HUES64 (cell line): ENCODE measurements at regions not wholly inside any gene's neighbourhood (a gene's known extent, or its start where the extent isn't known, plus 50 kb on each side); places are given as distances from the start of the nearest gene placed in this dataset.

ENCODE experiments used
- H3K27ac ChIP-seq: 2 replicates; pipeline ENCODE4 v1.7.0; 2013; ENCODE audit warnings: low read depth, low read length, inconsistent platforms
- H3K27me3 ChIP-seq: 2 replicates; pipeline ENCODE4 v1.6.1; 2013; ENCODE audit warnings: mild to moderate bottlenecking, low read length; ENCODE audit not compliant: insufficient read depth
- H3K36me3 ChIP-seq: 2 replicates; pipeline ENCODE4 v1.6.1; 2013; ENCODE audit warnings: mild to moderate bottlenecking, low read length; ENCODE audit not compliant: insufficient read depth
- H3K4me1 ChIP-seq: 2 replicates; pipeline ENCODE4 v1.6.1; 2013; ENCODE audit warnings: mild to moderate bottlenecking, low read length, moderate library complexity; ENCODE audit not compliant: insufficient read depth
- H3K4me3 ChIP-seq: 2 replicates; pipeline ENCODE4 v1.5.1; 2013; ENCODE audit warnings: mild to moderate bottlenecking, low read length, moderate library complexity
- H3K9ac ChIP-seq: 2 replicates; pipeline ENCODE4 v1.6.1; 2013; ENCODE audit warnings: mild to moderate bottlenecking, low read depth, low read length
- H3K9me3 ChIP-seq: 2 replicates; pipeline ENCODE4 v1.6.1; 2013; ENCODE audit warnings: low read depth, low read length; ENCODE audit not compliant: insufficient read depth
- WGBS: fragments of 150-250, 120-280 bp; methylation state at CpG from one replicate; pipeline ENCODE4 v1.1.7; 2013; ENCODE audit warnings: missing lambda C conversion rate; 5-methylcytosine and 5-hydroxymethylcytosine counted together

DNA sequence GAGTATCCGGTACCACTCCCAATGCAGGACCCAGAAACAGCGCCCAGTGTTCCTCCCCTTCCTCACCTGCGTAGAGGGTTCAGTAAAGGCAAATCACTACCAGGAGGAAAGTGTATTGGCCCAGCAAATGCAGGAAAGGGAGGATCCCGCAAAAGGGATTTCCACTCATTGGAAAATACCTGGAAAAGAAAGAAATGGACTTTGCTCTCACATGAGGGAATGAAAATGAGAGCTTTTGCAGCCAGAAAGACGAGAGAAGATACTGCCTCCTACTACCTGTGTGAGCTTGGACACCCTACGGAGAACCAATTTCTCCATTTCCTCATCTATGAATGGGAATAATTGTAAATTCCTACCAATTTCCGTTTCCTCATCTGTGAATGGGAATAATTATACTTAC is 184.1 kb upstream of the PPARGC1A start:
- H3K4me3 ChIP-seq, result no peak overlapping the region
- 94% methylated on average over 6 of the region's 7 CpGs for WGBS
- H3K4me1 ChIP-seq, result no peaks in the 10 kb centered on the region
- no peaks in the 10 kb centered on the region for H3K27me3 ChIP-seq
- H3K27ac ChIP-seq, result no peak overlapping the region
- no peaks in the 10 kb centered on the region for H3K9me3 ChIP-seq
- no peaks in the 10 kb centered on the region for H3K36me3 ChIP-seq
- no peak overlapping the region for H3K9ac ChIP-seq

DNA sequence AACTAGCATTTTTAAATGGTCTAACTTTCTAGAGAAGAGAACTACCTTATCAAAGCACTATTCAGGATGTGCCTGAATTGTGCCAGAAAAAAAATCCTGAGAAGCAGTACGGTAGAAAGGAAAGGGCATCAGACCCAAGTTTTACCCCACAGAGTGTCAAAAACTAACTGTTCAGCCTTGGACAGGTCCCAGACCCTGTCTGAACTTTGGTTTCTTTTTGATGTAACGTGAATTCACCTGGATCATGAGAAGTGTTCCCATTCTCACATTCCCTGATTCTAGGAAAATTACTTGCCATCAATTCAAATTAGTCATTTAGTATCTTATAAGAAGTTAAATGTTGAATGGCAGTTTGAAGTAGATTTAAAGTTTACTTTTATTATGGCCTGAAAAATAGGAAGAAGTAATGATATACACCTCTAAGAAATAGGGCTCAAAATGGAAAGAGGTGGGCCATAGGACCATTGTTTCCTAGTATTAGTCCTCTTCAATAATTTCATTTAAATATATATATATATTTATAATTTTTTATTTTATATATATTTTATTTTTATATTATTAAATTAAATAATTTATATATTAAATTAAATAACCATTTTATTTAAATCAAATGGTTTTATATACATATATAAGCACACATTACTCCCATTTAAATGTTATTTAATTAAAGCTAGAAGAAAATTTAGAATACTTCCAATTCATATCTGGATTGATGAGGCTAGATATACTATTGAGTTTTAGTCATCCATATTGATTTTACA is 181.9 kb upstream of the PPARGC1A start:
- Histone ChIP-seq H3K9ac (no peak overlapping the region), H3K4me1 (no peaks in the 10 kb centered on the region), H3K36me3 (no peaks in the 10 kb centered on the region), H3K27ac (no peak overlapping the region), H3K27me3 (no peaks in the 10 kb centered on the region), H3K9me3 (no peaks in the 10 kb centered on the region), H3K4me3 (no peak overlapping the region)
- WGBS, result 95% methylated on average over 2 of the region's 2 CpGs

DNA sequence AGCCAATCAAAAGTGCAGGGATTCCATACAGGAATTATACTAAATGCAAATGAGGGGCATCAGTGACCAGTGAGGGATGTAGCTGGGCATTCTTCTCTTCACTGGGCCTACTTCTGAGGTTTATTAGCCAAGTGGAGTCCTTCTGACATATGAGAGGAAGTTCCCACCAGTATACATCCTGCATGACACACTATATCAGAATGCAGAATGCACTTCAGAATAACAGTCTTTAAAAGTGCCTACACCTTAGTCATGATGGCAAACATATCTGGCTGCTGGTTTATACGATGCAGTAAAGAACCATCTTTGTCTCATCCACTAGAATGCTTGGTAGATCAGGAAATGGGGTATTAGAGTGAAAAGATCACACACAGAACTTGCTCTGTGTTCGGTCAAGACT is 180.3 kb upstream of the PPARGC1A start:
- Histone ChIP-seq H3K27ac (no peak overlapping the region), H3K36me3 (no peaks in the 10 kb centered on the region), H3K4me1 (no peaks in the 10 kb centered on the region), H3K9ac (no peak overlapping the region), H3K4me3 (no peak overlapping the region), H3K9me3 (no peaks in the 10 kb centered on the region), H3K27me3 (no peaks in the 10 kb centered on the region)
- WGBS, result 90% methylated on average over 2 of the region's 2 CpGs

DNA sequence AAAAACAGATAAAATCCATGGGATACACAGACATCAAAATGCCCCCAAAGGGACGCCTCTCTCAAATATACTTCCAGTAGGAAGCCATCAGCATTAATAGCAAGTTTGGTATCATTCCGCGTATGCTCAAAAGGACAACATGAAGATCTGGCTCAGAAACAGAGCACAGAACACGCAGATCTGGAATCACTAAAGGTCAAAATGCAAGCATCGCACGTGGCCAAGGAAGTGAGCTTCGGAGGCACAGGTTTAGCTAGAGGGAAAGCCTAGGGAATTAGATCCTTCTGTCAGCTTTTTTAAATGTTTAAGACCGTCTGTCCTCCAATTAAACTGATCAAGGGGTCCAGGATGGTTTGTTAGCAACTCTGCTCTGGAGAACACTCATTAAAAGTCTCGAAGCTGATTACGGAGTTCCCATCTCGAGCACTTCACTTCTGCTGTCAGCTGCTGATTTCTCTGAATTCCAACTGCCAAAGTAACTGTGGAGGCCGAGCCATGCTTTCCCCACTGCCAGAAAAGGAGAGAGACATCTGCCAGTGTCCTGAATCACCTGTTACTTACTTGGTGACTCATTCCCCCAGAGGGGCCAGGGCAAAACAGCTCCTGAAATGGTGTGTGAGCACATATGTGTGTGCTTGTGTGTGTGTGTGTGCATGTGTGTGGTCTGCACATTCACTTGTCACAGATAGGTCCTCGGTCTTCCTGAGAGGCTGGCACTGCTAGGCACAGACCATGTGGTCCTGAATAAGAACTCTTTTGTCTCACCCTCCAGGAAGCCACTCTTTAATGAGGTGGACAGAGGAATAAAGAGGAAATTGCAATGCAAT is 177.7 kb upstream of the PPARGC1A start:
- H3K27me3 ChIP-seq, result no peaks in the 10 kb centered on the region
- 90% methylated on average over 13 of the region's 13 CpGs for WGBS
- no peak overlapping the region for H3K9ac ChIP-seq
- H3K27ac ChIP-seq, result no peak overlapping the region
- no peaks in the 10 kb centered on the region for H3K36me3 ChIP-seq
- no peaks in the 10 kb centered on the region for H3K9me3 ChIP-seq
- H3K4me1 ChIP-seq, result no peaks in the 10 kb centered on the region
- no peak overlapping the region for H3K4me3 ChIP-seq

DNA sequence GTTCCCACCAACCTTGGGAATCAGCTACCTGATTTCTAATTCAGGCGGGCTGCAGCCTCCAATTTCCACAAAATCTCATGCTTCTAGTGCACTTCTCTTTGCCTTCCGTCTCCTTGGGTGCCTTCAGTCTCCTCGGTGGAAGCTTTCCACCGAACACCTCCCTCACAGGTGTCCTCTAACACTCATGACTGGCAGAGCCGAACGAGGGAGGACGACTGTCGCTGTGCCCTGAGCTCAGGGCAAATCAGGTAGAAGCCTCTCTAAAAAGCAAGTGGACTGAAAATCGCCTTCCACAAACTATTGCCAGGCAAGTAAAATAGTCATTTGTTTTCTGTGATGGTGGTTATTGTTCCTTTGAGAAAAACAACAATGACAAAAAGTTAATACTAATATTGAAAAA is 176.1 kb upstream of the PPARGC1A start:
- Histone ChIP-seq H3K27me3 (no peaks in the 10 kb centered on the region), H3K9ac (no peak overlapping the region), H3K4me1 (no peaks in the 10 kb centered on the region), H3K36me3 (no peaks in the 10 kb centered on the region), H3K4me3 (no peak overlapping the region), H3K9me3 (no peaks in the 10 kb centered on the region), H3K27ac (no peak overlapping the region)
- 86% methylated on average over 9 of the region's 9 CpGs for WGBS

DNA sequence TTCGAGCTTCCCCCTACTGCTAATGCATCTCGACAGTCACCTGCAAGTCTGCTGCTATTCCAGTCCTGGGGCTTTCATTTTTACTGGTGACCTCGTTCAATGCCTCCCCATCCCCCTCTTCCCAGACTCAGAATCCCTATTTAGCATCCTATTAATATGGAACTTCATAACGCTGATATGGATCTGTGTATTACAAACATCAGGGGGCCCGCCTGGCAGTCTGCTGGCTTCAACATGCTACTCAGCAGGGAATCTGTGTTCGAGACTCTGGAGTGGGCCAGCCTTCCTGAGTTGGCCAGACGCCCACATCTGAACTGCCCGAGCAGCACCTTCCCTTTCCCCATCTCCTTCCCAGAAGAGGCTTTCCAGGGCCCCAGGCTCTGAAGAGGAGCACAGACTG is 173.9 kb upstream of the PPARGC1A start:
- 92% methylated on average over 8 of the region's 8 CpGs for WGBS
- no peaks in the 10 kb centered on the region for H3K4me1 ChIP-seq
- no peaks in the 10 kb centered on the region for H3K9me3 ChIP-seq
- no peaks in the 10 kb centered on the region for H3K27me3 ChIP-seq
- H3K27ac ChIP-seq, result no peak overlapping the region
- no peak overlapping the region for H3K4me3 ChIP-seq
- H3K36me3 ChIP-seq, result no peaks in the 10 kb centered on the region
- H3K9ac ChIP-seq, result no peak overlapping the region

DNA sequence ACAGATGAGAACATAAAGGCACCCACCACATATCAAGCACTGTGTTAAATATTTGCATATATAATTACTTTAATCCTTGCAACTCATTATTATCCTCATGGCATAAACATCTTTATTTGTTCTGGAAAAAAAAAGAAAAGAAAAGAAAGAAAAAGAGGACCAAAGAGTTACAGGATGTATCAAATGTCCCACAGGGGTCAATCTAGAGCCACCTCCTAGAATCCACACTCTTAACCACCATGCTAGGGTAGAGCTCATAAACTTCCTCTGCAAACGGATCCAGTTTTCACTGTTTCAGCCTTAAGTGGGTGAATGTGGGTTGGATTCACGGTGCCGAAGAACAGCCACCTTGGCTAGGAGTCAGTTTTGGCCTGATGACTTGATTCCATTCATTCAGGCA is 171.1 kb upstream of the PPARGC1A start:
- Histone ChIP-seq H3K27ac (no peak overlapping the region), H3K9ac (no peak overlapping the region), H3K36me3 (no peaks in the 10 kb centered on the region), H3K9me3 (no peaks in the 10 kb centered on the region), H3K27me3 (no peaks in the 10 kb centered on the region), H3K4me3 (no peak overlapping the region), H3K4me1 (no peaks in the 10 kb centered on the region)
- WGBS, result 78% methylated on average over 3 of the region's 3 CpGs

DNA sequence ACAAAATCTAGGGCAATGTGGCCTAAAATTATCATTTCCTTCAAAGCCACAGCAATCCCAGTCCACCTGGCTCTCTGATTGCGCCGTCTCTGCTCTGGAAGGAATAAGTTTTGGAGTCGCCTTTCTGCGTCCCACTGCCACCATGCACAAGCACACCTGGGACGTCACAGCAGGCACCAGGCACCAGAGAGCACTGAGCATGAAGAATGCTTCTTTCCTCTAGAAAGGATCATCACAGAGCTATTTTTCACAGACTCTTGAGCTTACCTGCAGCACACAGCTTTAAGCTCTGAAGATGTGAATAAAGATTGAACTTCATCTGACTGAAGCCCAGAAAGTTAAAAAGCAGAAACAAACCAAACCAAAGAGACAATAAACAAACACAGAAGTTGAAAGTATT is 170.0 kb upstream of the PPARGC1A start:
- Histone ChIP-seq H3K9me3 (no peaks in the 10 kb centered on the region), H3K9ac (no peak overlapping the region)

DNA sequence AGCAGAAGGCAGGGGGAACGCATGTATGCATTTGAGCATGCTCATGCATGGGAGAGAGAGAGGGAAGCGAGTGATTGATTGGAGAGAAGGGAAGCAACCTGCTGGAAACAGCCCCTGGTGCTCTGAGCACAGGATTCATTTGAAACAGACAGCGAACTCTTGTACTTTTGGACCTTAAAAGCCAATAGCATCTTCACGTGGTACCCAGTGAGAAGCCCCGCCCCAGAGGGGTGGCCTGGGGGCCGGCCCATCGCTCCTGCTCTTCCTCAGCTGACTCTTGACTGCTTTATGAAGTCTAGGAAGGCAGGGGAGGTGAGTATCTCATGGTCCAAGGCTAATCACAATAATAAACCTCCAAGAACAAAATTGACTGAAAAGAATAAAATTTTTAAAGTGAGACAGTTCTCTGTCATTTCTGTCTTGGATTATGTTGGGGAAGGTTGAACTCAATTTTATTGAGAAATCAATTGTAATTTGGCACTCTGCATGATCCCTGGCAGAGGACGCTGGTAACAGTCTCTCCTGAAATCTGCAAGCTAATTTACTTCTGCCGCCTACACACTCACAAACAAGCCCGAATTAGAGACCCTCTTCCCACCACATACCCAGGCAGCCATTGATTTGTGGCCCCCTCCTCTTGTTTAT is 168.2 kb upstream of the PPARGC1A start:
- no peak overlapping the region for H3K4me3 ChIP-seq
- no peaks in the 10 kb centered on the region for H3K9me3 ChIP-seq
- no peak overlapping the region for H3K9ac ChIP-seq
- no peaks in the 10 kb centered on the region for H3K4me1 ChIP-seq
- H3K27ac ChIP-seq, result no peak overlapping the region
- H3K27me3 ChIP-seq, result no peaks in the 10 kb centered on the region
- H3K36me3 ChIP-seq, result no peaks in the 10 kb centered on the region
- 87% methylated on average over 10 of the region's 10 CpGs for WGBS

More for the DNA sequence above, 170.0 kb upstream of the PPARGC1A start:
- no peaks in the 10 kb centered on the region for H3K27me3 ChIP-seq
- no peaks in the 10 kb centered on the region for H3K4me1 ChIP-seq
- 94% methylated on average over 5 of the region's 5 CpGs for WGBS
- no peak overlapping the region for H3K27ac ChIP-seq
- H3K36me3 ChIP-seq, result no peaks in the 10 kb centered on the region
- H3K4me3 ChIP-seq, result no peak overlapping the region

DNA sequence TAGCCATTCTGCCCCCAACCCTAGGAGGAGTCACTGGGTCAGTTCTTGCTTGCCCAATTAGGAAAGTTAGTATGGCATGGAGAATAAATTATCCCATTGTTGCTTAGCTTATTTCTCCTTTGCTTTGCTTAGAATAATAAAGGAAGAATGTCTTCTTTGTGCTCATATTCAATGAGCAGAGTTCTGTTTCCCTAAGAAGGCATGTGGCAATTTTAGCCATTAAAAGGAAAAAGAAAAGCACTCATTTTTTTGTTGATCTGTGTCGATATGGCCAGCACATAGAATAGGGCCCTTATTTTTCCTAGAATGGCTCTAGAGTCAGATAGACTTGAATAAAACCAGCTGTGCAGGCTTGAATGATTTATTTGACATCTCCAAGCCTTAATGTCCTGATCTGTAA is 166.4 kb upstream of the PPARGC1A start:
- no peak overlapping the region for H3K27ac ChIP-seq

DNA sequence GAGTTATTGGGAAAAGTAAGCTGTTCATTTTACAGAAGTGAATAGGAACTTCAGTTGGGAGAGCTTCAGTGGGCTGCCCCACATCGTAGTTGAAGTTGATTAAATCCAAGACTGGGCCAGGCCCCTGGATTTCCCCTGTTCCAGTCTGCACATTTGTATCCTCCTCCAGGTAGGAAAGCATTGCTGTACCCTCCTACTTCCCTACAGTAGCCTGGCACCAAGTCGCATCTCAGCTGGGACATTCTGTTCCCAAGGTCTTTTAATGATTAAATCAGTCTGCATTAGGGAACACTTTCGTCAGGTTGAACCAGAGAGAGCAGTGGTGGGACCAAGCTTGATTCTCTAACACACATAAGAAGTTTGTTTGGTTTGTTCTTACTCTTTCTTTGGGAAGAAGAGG is 165.8 kb upstream of the PPARGC1A start:
- Histone ChIP-seq H3K36me3 (no peaks in the 10 kb centered on the region), H3K4me3 (no peak overlapping the region), H3K9ac (no peak overlapping the region), H3K4me1 (no peaks in the 10 kb centered on the region), H3K27ac (no peak overlapping the region), H3K27me3 (no peaks in the 10 kb centered on the region), H3K9me3 (no peaks in the 10 kb centered on the region)
- 90% methylated on average over 3 of the region's 3 CpGs for WGBS

More for the DNA sequence above, 166.4 kb upstream of the PPARGC1A start:
- Histone ChIP-seq H3K4me3 (no peak overlapping the region), H3K36me3 (no peaks in the 10 kb centered on the region), H3K9ac (no peak overlapping the region), H3K27me3 (no peaks in the 10 kb centered on the region), H3K9me3 (no peaks in the 10 kb centered on the region), H3K4me1 (no peaks in the 10 kb centered on the region)
- WGBS, result 96% methylated on average over 1 of the region's 1 CpG
